Ovary (tissue), 3 donors: ENCODE measurements at regions not wholly inside any gene's neighbourhood (a gene's known extent, or its start where the extent isn't known, plus 50 kb on each side); places are given as distances from the start of the nearest gene placed in this dataset.

Experiments used
- CTCF ChIP-seq, 3 donors: fragments of 450-650 bp in 2 of 3; fragments of 200-600 bp in 1 of 3; IDR thresholded peaks; one replicate each; pipeline versions ENCODE4 v1.5.1 to v1.8.0; 2016 to 2022; ENCODE audit warnings: antibody characterized with exemption in 3 of 3, mild to moderate bottlenecking in 1 of 3
- EP300 ChIP-seq: sonication (generic); formaldehyde crosslinking; IDR thresholded peaks from one replicate; pipeline ENCODE4 v1.6.1; 2017; ENCODE audit warnings: antibody characterized with exemption
- donor health status: DM: no; HTN: no; CAD: no.

- TF ChIP-seq CTCF (IDR thresholded peaks at IDR 0.05) (no peak), EP300 (no peak)
These were observed 102.3 kb upstream of the SMAD3 start for GRCh38 chr15:66963084-66963483.
